Natural killer cell treated with Interleukin-12 subunit alpha and Interleukin-12 subunit beta and Interleukin-15 and Interleukin-18, amount 100 ng/mL, for 72 hours (primary cell): ENCODE measurements at regions not wholly inside any gene's neighbourhood (a gene's known extent, or its start where the extent isn't known, plus 50 kb on each side); places are given as distances from the start of the nearest gene placed in this dataset.
A peak's percentile ranks its signal among the peaks of the same experiment; 100 is the strongest.

Experiments
- ATAC-seq, 2 donors: fragments of 150-1000 bp; cut with Tn5 transposase in 1 of 2; sonication (Bioruptor Pico), chemical (Tn5 transposase) in 1 of 2; 2 replicates each; pipeline ENCODE4 v1.10.0; 2021
- DNase-seq: peaks from one replicate; pipeline ENCODE4 v3.0.0; 2022; ENCODE audit warnings: low spot score
- H3K27ac Mint-ChIP-seq, 2 donors: 1 replicate in 1 of 2; 2 replicates in 1 of 2; pipeline ENCODE4 v1.8.0; 2022; ENCODE audit warnings: mixed read lengths in 2 of 2, mild to moderate bottlenecking in 1 of 2, moderate library complexity in 1 of 2
- H3K27me3 Mint-ChIP-seq, 2 donors: 1 replicate in 1 of 2; 2 replicates in 1 of 2; pipeline ENCODE4 v1.8.0; 2022; ENCODE audit warnings: mixed read lengths in 2 of 2
- H3K36me3 Mint-ChIP-seq: one replicate; pipeline ENCODE4 v1.8.0; 2022; ENCODE audit warnings: mixed read lengths
- H3K4me1 Mint-ChIP-seq, 2 donors: 1 replicate in 1 of 2; 2 replicates in 1 of 2; pipeline ENCODE4 v1.8.0; 2022; ENCODE audit warnings: low read depth in 2 of 2, mixed read lengths in 2 of 2, mild to moderate bottlenecking in 1 of 2
- H3K4me3 Mint-ChIP-seq: one replicate; pipeline ENCODE4 v1.8.0; 2022; ENCODE audit warnings: mixed read lengths
- H3K9me3 Mint-ChIP-seq: 2 replicates; pipeline ENCODE4 v1.8.0; 2022; ENCODE audit warnings: mixed read lengths

GRCh38 chr11:128642571-128642970 lies 51.3 kb upstream of the FLI1 start:
- Mint-ChIP-seq H3K4me3 (no peak overlapping the region), H3K27me3 (peaks cover 0 to 8% of the 10 kb centered on the region in 2 donors), H3K4me1 (peaks cover 3 to 5% of the 10 kb centered on the region in 2 donors), H3K9me3 (peaks cover 6% of the 10 kb centered on the region), H3K27ac (peak overlapping the region in 1 of 2 donors; percentile 8), H3K36me3 (no peaks in the 10 kb centered on the region)
- ATAC-seq (no peak), DNase-seq (no peak)

- no peak overlapping the region for H3K4me3 Mint-ChIP-seq
- DNase-seq, result peak; percentile 44
- H3K9me3 Mint-ChIP-seq, result peaks cover 6% of the 10 kb centered on the region
- H3K4me1 Mint-ChIP-seq, result peaks cover 3 to 5% of the 10 kb centered on the region in 2 donors
- H3K27me3 Mint-ChIP-seq, result peaks cover 0 to 8% of the 10 kb centered on the region in 2 donors
- no peak overlapping the region for H3K27ac Mint-ChIP-seq
- H3K36me3 Mint-ChIP-seq, result no peaks in the 10 kb centered on the region
- peak; percentile 57 to 69 for ATAC-seq
Measured at GRCh38 chr11:128643661-128644317, 50.1 kb upstream of the FLI1 start.
